ENCODE measurements at regions not wholly inside any gene's neighbourhood (a gene's known extent, or its start where the extent isn't known, plus 50 kb on each side); places are given as distances from the start of the nearest gene placed in this dataset.

DNA sequence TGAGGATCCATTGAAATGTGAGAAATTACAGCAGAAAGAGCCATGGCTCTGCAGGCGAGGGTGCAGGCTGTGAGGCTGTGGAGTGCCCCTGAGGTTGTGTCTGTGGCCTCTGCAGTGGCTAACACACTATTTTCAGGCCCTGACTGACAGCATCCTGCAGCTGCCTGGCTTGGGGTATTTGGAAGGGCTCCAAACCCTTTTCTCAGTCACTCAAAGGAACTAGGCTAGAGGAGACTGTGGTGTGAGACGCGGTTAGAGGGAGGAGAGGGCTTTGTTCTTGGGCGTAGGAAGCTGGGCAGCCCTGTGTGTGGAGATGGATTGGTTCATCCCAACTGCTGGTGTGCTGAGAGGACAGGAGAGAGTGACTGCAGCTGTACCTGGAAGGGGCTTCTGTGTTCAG is 134.9 kb downstream of the RAMP3 start:
- no peak overlapping the region for H3K4me3 ChIP-seq (ENCODE audit: insufficient read depth, low read depth, low read length)
- POLR2A ChIA-PET (ENCODE audit: unreplicated experiment): no interaction called here
- no TSS peak for BruUV-seq (replicated peaks)
- H3K36me3 ChIP-seq (ENCODE audit: control insufficient read depth, insufficient read depth, low read length): no peaks in the 10 kb centered on the region
- in situ Hi-C loops (cut with MboI; ENCODE audit: low sequenced_read_pairs): no loop called here
- no peak overlapping the region for H3K4ac ChIP-seq (ENCODE audit: low read depth, low read length)
- no peak overlapping the region for H2BK5ac ChIP-seq (ENCODE audit: low read depth, low read length, poor library complexity, severe bottlenecking)
- H4K5ac ChIP-seq (ENCODE audit: low read depth, low read length): no peak overlapping the region
- DNase-seq (no peak), ATAC-seq (ENCODE audit: low read depth) (no peak)
- no peak overlapping the region for H2AFZ ChIP-seq (replicated peaks; ENCODE audit: low read length, poor library complexity)
- H4K91ac ChIP-seq (ENCODE audit: insufficient read depth, low read depth, low read length): no peak overlapping the region
- H2BK15ac ChIP-seq (ENCODE audit: low read depth, low read length): no peak overlapping the region
- H3K9ac ChIP-seq (ENCODE audit: low read depth, low read length): no peak overlapping the region
- no peak overlapping the region for H2BK20ac ChIP-seq (ENCODE audit: low read depth, low read length)
- no peaks in the 10 kb centered on the region for H4K20me1 ChIP-seq (ENCODE audit: insufficient read depth, low read length)
- no peaks in the 10 kb centered on the region for H3K9me3 ChIP-seq (ENCODE audit: control insufficient read depth, insufficient read depth, low read length)
- no peak overlapping the region for H3K56ac ChIP-seq (ENCODE audit: extremely low read depth, insufficient read depth, low read length)
- no peaks in the 10 kb centered on the region for H3K79me1 ChIP-seq (ENCODE audit: low read depth in 1 of 2, low read length in 2 of 2)
- CTCF ChIA-PET: no interaction called here
- no peaks in the 10 kb centered on the region; the same call in 1 of the 2 replicates for H3K27me3 ChIP-seq (ENCODE audit: control insufficient read depth, insufficient read depth, low read length)
- dilution Hi-C loops (cut with HindIII; ENCODE audit: low sequenced_read_pairs, unreplicated experiment): no loop called here
- no peak overlapping the region for H4K8ac ChIP-seq (ENCODE audit: low read depth in 2 of 2, low read length in 2 of 2)
- no peak overlapping the region for H2AK5ac ChIP-seq (ENCODE audit: low read depth, low read length)
- H3K4me1 ChIP-seq (ENCODE audit: control insufficient read depth, insufficient read depth, low read length): no peaks in the 10 kb centered on the region
- WGBS, 2 experiments (ENCODE audit: extremely low coverage in 2 of 2, insufficient read length in 1 of 2): no CpG with 5 or more reads among the region's 4 CpGs
- intact Hi-C loops (cut with micrococcal nuclease): no loop called here
- no peaks in the 10 kb centered on the region; the same call in 1 of the 2 replicates for H3K9me1 ChIP-seq (ENCODE audit: insufficient read depth, low read length)
- no peak overlapping the region for H2AK9ac ChIP-seq (replicated peaks; ENCODE audit: low read depth, low read length, poor library complexity)
- no peak overlapping the region for H3K27ac ChIP-seq (ENCODE audit: insufficient read depth, low read length)
- H3K14ac ChIP-seq (replicated peaks; ENCODE audit: low read depth, low read length): no peak overlapping the region
- no peak overlapping the region for H3K18ac ChIP-seq (ENCODE audit: low read depth, low read length)
- no peak overlapping the region for H3K4me2 ChIP-seq (ENCODE audit: low read depth, low read length)
- H3K23ac ChIP-seq (ENCODE audit: low read depth, low read length): no peak overlapping the region
- TF ChIP-seq RFX5 (IDR thresholded peaks at IDR 0.05; ENCODE audit: low read depth, low read length): no peak
- TF ChIP-seq, protein P1, sequence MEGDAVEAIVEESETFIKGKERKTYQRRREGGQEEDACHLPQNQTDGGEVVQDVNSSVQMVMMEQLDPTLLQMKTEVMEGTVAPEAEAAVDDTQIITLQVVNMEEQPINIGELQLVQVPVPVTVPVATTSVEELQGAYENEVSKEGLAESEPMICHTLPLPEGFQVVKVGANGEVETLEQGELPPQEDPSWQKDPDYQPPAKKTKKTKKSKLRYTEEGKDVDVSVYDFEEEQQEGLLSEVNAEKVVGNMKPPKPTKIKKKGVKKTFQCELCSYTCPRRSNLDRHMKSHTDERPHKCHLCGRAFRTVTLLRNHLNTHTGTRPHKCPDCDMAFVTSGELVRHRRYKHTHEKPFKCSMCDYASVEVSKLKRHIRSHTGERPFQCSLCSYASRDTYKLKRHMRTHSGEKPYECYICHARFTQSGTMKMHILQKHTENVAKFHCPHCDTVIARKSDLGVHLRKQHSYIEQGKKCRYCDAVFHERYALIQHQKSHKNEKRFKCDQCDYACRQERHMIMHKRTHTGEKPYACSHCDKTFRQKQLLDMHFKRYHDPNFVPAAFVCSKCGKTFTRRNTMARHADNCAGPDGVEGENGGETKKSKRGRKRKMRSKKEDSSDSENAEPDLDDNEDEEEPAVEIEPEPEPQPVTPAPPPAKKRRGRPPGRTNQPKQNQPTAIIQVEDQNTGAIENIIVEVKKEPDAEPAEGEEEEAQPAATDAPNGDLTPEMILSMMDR (conservative IDR thresholded peaks at IDR 0.05; ENCODE audit: low read depth, low read length): no peak
- TF ChIP-seq CEBPB (IDR thresholded peaks at IDR 0.05; ENCODE audit: low read depth, low read length): no peak
- TF ChIP-seq POLR2A (IDR thresholded peaks at IDR 0.05; ENCODE audit: low read depth, low read length): no peak
- TF ChIP-seq MAFK (IDR thresholded peaks at IDR 0.05; ENCODE audit: low read depth, low read length): no peak
- TF ChIP-seq MAZ (IDR thresholded peaks at IDR 0.05; ENCODE audit: borderline replicate concordance, low read depth, low read length): no peak
- no peak for TF ChIP-seq RCOR1 (IDR thresholded peaks at IDR 0.05; ENCODE audit: insufficient replicate concordance, low read length)
- no peak for TF ChIP-seq BHLHE40 (IDR thresholded peaks at IDR 0.05; ENCODE audit: low read depth, low read length)
- no peak for TF ChIP-seq FOS (IDR thresholded peaks at IDR 0.05; ENCODE audit: low read depth, low read length)
- no peak for TF ChIP-seq RAD21 (IDR thresholded peaks at IDR 0.05; ENCODE audit: low read length)
- TF ChIP-seq, protein P2, sequence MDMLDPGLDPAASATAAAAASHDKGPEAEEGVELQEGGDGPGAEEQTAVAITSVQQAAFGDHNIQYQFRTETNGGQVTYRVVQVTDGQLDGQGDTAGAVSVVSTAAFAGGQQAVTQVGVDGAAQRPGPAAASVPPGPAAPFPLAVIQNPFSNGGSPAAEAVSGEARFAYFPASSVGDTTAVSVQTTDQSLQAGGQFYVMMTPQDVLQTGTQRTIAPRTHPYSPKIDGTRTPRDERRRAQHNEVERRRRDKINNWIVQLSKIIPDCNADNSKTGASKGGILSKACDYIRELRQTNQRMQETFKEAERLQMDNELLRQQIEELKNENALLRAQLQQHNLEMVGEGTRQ (IDR thresholded peaks at IDR 0.05; ENCODE audit: low read depth, low read length): no peak
- H2BK120ac ChIP-seq (ENCODE audit: low read depth, low read length): no peak overlapping the region
